Esophagus squamous epithelium (tissue), 4 donors: ENCODE measurements at regions not wholly inside any gene's neighbourhood (a gene's known extent, or its start where the extent isn't known, plus 50 kb on each side); places are given as distances from the start of the nearest gene placed in this dataset.

Experiments
- POLR2A ChIP-seq, 4 donors: fragments of 450-650 bp; IDR thresholded peaks; one replicate each; pipeline ENCODE4 v1.6.1; 2017; ENCODE audit warnings: antibody characterized with exemption in 4 of 4, mild to moderate bottlenecking in 4 of 4, moderate library complexity in 3 of 4
- TF ChIP-seq, protein P1 (sequence below), 6 experiments: fragments of 450-650 bp in 4 of 6; fragments of 200-600 bp in 2 of 6; sonication (generic) in 2 of 6; IDR thresholded peaks; one replicate each; pipeline ENCODE4 v1.5.1; 2016 to 2019; ENCODE audit warnings: antibody characterized with exemption in 6 of 6, mild to moderate bottlenecking in 4 of 6, moderate library complexity in 4 of 6

DNA sequence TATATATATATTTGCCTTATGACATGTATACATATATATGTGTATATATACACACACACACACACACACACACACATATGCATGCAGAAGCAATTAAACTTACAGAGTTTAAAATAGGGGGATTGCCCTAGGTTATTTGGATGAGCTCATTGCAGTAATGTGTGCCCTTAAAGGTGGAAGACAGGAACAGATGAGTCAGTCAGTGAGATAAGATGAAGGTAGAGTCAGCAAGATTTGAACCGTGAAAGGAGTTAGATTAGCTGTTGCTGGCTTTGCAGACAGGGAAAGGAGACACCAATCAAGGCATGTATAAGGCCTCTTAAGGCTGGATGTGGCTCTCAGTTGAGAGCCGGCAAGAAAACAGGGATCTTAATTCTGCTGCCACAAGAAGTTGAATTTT is 902.4 kb upstream of the RAG2 start:
- TF ChIP-seq POLR2A (IDR thresholded peaks at IDR 0.05), result no peak
- TF ChIP-seq, protein P1, sequence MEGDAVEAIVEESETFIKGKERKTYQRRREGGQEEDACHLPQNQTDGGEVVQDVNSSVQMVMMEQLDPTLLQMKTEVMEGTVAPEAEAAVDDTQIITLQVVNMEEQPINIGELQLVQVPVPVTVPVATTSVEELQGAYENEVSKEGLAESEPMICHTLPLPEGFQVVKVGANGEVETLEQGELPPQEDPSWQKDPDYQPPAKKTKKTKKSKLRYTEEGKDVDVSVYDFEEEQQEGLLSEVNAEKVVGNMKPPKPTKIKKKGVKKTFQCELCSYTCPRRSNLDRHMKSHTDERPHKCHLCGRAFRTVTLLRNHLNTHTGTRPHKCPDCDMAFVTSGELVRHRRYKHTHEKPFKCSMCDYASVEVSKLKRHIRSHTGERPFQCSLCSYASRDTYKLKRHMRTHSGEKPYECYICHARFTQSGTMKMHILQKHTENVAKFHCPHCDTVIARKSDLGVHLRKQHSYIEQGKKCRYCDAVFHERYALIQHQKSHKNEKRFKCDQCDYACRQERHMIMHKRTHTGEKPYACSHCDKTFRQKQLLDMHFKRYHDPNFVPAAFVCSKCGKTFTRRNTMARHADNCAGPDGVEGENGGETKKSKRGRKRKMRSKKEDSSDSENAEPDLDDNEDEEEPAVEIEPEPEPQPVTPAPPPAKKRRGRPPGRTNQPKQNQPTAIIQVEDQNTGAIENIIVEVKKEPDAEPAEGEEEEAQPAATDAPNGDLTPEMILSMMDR (IDR thresholded peaks at IDR 0.05), result no peak
